Activated CD8-positive, alpha-beta T cell treated with anti-CD3 and anti-CD28 coated beads, Interleukin-2, amount 10 ng/mL, durations not matched to agents 7 days and 5 days (primary cell): ENCODE measurements at regions not wholly inside any gene's neighbourhood (a gene's known extent, or its start where the extent isn't known, plus 50 kb on each side); places are given as distances from the start of the nearest gene placed in this dataset.

ENCODE experiments used
- ATAC-seq: fragments of 150-1000 bp; cut with Tn5 transposase; one replicate; pipeline ENCODE4 v1.10.0; 2021; ENCODE audit warnings: moderate library complexity
- CTCF ChIA-PET: fragments of 350-600 bp; sonication (Branson Sonifier 250); formaldehyde crosslinking; loops from one replicate; lab custom pipeline; 2021; ENCODE audit warnings: antibody characterized with exemption; lab: Charles Lee
- POLR2A ChIA-PET: fragments of 350-600 bp; sonication (Branson Sonifier 250); formaldehyde crosslinking; loops from one replicate; lab custom pipeline; 2021; ENCODE audit warnings: antibody characterized with exemption; lab: Charles Lee
- DNase-seq: peaks from one replicate; pipeline ENCODE4 v3.0.0-alpha.2; 2020
- H3K27ac Mint-ChIP-seq: one replicate; pipeline ENCODE4 v1.8.0; 2021; ENCODE audit warnings: mild to moderate bottlenecking, mixed read lengths
- H3K27me3 Mint-ChIP-seq: one replicate; pipeline ENCODE4 v1.8.0; 2021; ENCODE audit warnings: low read depth, mixed read lengths
- H3K36me3 Mint-ChIP-seq: one replicate; pipeline ENCODE4 v1.8.0; 2021; ENCODE audit warnings: low read depth, mixed read lengths
- H3K4me1 Mint-ChIP-seq: one replicate; pipeline ENCODE4 v1.8.0; 2021; ENCODE audit warnings: low read depth, mixed read lengths
- H3K4me3 Mint-ChIP-seq: one replicate; pipeline ENCODE4 v1.8.0; 2021; ENCODE audit warnings: mild to moderate bottlenecking, mixed read lengths
- H3K9me3 Mint-ChIP-seq: one replicate; pipeline ENCODE4 v1.8.0; 2022; ENCODE audit warnings: mixed read lengths; ENCODE audit not compliant: insufficient read depth

DNA sequence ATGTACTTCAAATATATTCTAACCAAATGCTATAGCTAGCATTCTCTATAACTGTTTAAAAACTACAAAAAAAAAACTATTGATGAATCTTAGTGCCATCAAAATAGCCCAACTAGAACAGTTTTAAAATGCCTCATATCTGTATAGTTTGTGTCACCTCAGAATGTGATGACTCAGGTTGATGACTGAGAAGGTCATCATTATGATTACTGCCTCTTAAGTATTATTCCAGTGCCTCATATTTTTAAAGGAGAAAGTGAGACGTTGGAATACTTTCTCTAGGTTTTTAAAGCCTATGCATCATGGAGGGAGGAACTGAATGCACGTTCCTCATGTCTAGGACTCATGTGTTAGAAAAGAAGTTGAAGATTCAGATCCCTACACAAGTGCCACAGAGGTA, 88.2 kb downstream of the TMA16 start:
- H3K9me3 Mint-ChIP-seq, result no peaks in the 10 kb centered on the region
- CTCF ChIA-PET, result interaction anchor here (1.2 kb wide), 1 partner anchor 39 kb away, joined by 3 read pairs; no protein-coding TSS in a partner anchor

DNA sequence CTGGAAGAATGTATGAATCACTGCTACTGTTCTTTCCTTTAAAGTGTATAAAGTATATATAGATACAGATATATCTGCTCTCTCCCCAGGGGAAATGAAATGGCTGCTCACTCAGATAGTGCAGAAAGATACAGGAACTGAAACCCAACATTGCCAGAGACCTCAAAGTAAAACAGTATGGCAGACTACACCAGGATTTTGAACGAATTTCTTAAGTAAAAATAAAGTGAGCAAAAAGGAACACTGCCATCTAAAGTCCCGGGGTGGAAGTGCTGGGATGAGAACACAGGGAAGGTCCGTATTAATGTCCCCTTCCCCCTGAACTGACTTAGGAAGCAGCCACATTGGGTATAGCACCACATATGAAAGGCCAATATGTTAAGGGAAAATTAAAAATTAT, 93.4 kb downstream of the TMA16 start:
- Mint-ChIP-seq H3K4me3 (no peak overlapping the region), H3K27me3 (peaks cover 4% of the 10 kb centered on the region), H3K27ac (no peak overlapping the region), H3K36me3 (no peaks in the 10 kb centered on the region), H3K9me3 (no peaks in the 10 kb centered on the region), H3K4me1 (no peaks in the 10 kb centered on the region)
- POLR2A ChIA-PET, result no interaction called here
- ATAC-seq, result no peak
- DNase-seq, result no peak
- CTCF ChIA-PET, result interaction anchor here (1.7 to 2.1 kb wide), 2 partner anchors 32 to 38 kb away, joined by 5 to 8 read pairs; no protein-coding TSS in a partner anchor

More for the DNA sequence above, 88.2 kb downstream of the TMA16 start:
- POLR2A ChIA-PET, result no interaction called here
- no peaks in the 10 kb centered on the region for H3K36me3 Mint-ChIP-seq
- H3K4me1 Mint-ChIP-seq, result no peaks in the 10 kb centered on the region
- H3K27ac Mint-ChIP-seq, result no peak overlapping the region
- no peak overlapping the region for H3K4me3 Mint-ChIP-seq
- no peaks in the 10 kb centered on the region for H3K27me3 Mint-ChIP-seq
- ATAC-seq, result no peak
- no peak for DNase-seq

DNA sequence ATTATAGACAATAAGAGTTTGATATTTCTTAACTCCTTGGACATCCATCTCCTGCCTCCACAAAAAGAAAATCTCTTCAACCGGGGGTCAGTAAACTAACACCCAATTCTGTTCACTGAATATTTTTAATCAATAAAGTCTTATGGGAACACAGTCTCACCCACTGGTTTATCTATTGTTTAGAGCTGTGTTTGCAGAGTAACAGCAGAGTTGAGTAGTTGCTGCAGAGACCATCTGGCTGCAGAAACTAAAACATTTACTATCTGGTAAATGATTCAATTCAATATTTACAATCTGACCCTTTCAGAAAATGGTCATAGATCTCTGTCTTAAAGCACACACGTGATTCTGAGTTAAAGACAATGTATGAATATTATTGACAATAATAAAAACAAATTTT, 94.0 kb downstream of the TMA16 start:
- no peak for DNase-seq
- Mint-ChIP-seq H3K36me3 (no peaks in the 10 kb centered on the region), H3K27me3 (peaks cover 4% of the 10 kb centered on the region), H3K4me3 (no peak overlapping the region), H3K4me1 (no peaks in the 10 kb centered on the region), H3K27ac (no peak overlapping the region), H3K9me3 (no peaks in the 10 kb centered on the region)
- ChIA-PET CTCF (interaction anchor here (1.7 to 2.1 kb wide), 2 partner anchors 32 to 39 kb away, joined by 5 to 8 read pairs; no protein-coding TSS in a partner anchor), POLR2A (interaction anchor here (0.7 kb wide), 1 partner anchor 12 kb away, joined by 4 read pairs; no protein-coding TSS in a partner anchor)
- no peak for ATAC-seq

DNA sequence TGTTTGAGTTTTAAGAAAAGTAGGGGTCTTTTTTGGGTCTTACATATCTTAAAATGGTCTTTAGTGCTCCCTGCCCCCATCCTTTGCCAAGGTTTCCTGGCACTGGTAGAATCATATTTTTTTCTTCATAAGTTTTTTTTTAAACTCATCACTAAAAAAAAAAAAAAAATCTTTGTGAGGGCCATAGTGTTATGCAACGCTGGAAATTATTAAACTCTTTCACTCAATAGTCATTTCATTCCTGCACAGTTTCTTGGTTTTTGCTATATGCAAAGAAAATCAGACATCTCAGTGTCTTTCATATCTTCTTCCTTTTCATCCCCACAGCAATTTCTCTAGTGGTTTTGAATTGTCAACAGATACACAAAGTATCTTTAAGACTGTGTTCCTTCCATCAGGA, 95.6 kb downstream of the TMA16 start:
- ATAC-seq (no peak), DNase-seq (no peak)
- no peak overlapping the region for H3K27ac Mint-ChIP-seq
- H3K4me3 Mint-ChIP-seq, result no peak overlapping the region
- H3K9me3 Mint-ChIP-seq, result no peaks in the 10 kb centered on the region
- CTCF ChIA-PET, result no interaction called here
- H3K36me3 Mint-ChIP-seq, result no peaks in the 10 kb centered on the region
- POLR2A ChIA-PET, result no interaction called here
- peaks cover 4% of the 10 kb centered on the region for H3K27me3 Mint-ChIP-seq
- H3K4me1 Mint-ChIP-seq, result no peaks in the 10 kb centered on the region

DNA sequence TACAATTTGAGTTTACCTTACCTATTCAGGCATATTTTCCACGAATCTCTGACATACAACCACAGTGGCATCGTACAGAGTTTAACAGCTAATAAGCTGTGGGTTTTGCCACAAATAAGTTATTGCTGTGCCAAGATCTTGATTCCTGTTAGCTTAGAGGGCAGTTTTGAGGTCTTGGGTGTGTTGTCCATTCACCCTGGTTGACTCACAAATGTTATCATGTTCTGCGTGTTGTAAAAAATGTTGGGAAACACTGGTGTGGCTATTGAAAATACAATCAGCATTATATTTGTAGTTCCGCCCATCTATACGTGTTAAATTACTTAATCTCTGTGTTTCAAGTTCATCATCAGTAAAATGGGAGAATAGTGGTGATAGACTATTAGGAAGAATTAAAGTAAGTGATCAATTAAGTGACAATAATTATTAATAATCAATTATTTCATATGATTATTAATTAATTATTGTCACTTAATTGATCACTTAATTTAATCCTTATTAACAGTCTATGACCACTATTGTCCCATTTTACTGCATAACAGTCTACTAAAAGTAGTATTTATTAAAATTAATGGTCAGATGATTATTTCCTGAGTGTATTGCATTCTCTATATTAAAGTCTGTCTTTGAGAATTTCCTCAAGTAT, 96.3 kb downstream of the TMA16 start:
- POLR2A ChIA-PET, result no interaction called here
- ATAC-seq (no peak), DNase-seq (no peak)
- H3K4me3 Mint-ChIP-seq, result no peak overlapping the region
- H3K36me3 Mint-ChIP-seq, result no peaks in the 10 kb centered on the region
- H3K27ac Mint-ChIP-seq, result no peak overlapping the region
- peaks cover 4% of the 10 kb centered on the region for H3K27me3 Mint-ChIP-seq
- no peaks in the 10 kb centered on the region for H3K4me1 Mint-ChIP-seq
- CTCF ChIA-PET, result interaction anchor here (1.3 kb wide), 1 partner anchor 35 kb away, joined by 6 read pairs; no protein-coding TSS in a partner anchor
- H3K9me3 Mint-ChIP-seq, result no peaks in the 10 kb centered on the region

DNA sequence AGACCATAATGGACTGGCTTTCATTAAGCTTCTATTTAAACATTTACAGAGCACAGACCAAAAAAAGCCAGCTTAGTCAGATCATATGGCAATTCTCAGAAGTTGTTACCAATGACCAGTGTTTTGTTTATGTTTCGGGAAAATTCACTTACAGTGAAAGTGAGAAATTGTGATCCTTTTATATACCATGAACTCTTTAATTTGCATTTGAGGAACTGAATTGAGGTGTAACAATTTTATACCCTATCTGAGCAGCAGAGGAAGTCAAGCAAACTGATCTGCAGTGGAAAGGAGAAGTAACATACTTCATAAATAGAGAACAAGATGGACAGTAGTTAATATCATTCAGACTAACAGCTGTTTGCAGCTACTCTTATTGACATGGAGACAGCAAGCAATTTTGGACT, 97.1 kb downstream of the TMA16 start:
- Mint-ChIP-seq H3K36me3 (no peaks in the 10 kb centered on the region), H3K27ac (no peak overlapping the region), H3K9me3 (no peaks in the 10 kb centered on the region), H3K27me3 (peaks cover 4% of the 10 kb centered on the region), H3K4me1 (no peaks in the 10 kb centered on the region), H3K4me3 (no peak overlapping the region)
- ATAC-seq (no peak), DNase-seq (no peak)
- POLR2A ChIA-PET, result no interaction called here
- CTCF ChIA-PET, result interaction anchor here (1.3 kb wide), 1 partner anchor 36 kb away, joined by 6 read pairs; no protein-coding TSS in a partner anchor

DNA sequence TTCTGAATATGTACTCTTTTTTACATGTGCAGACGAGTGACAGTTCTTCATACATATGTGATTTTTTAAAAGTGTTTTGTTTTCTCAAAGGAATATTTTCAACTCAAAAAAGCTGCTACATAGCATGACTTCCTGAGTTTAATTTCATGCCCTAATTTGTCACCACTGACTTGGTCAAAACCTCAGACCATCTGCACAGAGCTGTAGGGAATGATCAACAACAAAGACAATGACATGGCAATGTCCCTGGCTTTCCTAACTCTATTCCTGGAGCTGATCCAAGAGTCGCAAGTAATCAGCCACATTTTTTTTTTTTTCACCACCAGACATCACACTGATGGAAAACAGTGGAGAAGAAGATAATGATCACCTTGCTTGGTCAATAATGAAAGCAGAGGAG, 97.7 kb downstream of the TMA16 start:
- H3K27ac Mint-ChIP-seq, result no peak overlapping the region
- peaks cover 4% of the 10 kb centered on the region for H3K27me3 Mint-ChIP-seq

DNA sequence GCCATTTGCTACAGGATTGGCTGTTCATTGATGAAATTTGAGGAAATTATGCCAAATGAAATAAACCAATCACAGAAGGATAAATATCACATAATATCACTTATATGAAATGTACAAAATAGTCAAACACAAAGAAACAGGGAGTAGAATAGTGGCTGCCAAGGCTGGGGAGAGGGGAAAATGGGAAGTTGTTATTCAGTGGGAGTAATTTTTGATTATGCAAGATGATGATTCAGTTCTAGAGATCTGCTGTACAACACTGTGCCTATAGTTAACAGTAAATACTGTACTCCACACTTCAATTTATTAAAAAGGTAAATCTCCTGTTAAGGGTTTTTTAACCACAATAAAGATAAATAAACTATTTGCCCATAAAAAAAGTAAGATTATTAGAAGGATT, 101.1 kb downstream of the TMA16 start:
- H3K4me1 Mint-ChIP-seq, result no peaks in the 10 kb centered on the region
- no peak overlapping the region for H3K4me3 Mint-ChIP-seq
- H3K27me3 Mint-ChIP-seq, result peaks cover 4% of the 10 kb centered on the region
- H3K27ac Mint-ChIP-seq, result no peak overlapping the region
- H3K9me3 Mint-ChIP-seq, result no peaks in the 10 kb centered on the region
- ATAC-seq, result no peak
- POLR2A ChIA-PET, result no interaction called here
- CTCF ChIA-PET, result no interaction called here
- H3K36me3 Mint-ChIP-seq, result no peaks in the 10 kb centered on the region
- no peak for DNase-seq

More for the DNA sequence above, 97.7 kb downstream of the TMA16 start:
- CTCF ChIA-PET, result interaction anchor here (1.3 kb wide), 1 partner anchor 37 kb away, joined by 6 read pairs; no protein-coding TSS in a partner anchor
- DNase-seq (no peak), ATAC-seq (no peak)
- Mint-ChIP-seq H3K4me1 (no peaks in the 10 kb centered on the region), H3K4me3 (no peak overlapping the region), H3K9me3 (no peaks in the 10 kb centered on the region), H3K36me3 (no peaks in the 10 kb centered on the region)
- POLR2A ChIA-PET, result interaction anchor here (0.6 kb wide), 1 partner anchor 31 kb away, joined by 3 read pairs; no protein-coding TSS in a partner anchor

DNA sequence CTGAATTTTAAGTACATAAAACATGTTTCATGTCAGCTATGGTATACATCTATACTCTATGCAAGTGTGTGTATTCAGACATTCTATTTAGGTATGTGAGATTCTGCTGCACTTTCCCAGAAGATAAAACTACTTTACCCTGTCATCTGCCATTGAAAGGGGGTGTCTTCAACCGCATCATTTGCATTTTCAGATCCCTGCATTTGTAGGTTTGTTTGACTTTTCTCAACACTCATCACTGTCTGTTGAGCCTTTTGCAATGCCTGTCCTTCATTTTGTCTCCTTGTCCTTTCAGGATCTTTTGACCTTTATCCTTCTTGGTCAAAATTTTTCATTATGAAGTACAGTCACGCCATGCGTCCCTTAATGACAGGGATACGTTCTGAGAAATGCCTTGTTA, 103.5 kb downstream of the TMA16 start:
- ChIA-PET CTCF (no interaction called here), POLR2A (no interaction called here)
- no peaks in the 10 kb centered on the region for H3K9me3 Mint-ChIP-seq
- no peak overlapping the region for H3K27ac Mint-ChIP-seq
- H3K36me3 Mint-ChIP-seq, result no peaks in the 10 kb centered on the region
- H3K4me3 Mint-ChIP-seq, result no peak overlapping the region
- DNase-seq, result no peak
- H3K4me1 Mint-ChIP-seq, result no peaks in the 10 kb centered on the region
- ATAC-seq, result no peak
- no peaks in the 10 kb centered on the region for H3K27me3 Mint-ChIP-seq

DNA sequence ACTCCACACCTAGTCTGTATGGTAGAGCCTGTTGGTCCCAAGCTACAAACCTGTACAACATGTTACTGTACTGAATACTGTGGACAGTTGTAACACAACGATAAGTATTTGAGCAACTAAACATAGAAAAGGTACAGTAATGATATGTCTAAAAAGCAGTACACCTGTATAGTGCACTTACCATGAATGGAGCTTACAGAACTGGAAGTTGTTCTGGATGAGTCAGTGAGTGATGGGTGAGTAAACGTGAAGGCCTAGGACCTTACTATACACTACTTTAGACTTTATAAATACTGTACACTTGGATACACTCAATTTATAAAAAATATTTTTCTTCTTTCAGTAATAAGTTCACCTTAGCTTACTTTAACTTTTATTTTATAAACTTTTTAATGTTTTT, 104.0 kb downstream of the TMA16 start:
- Mint-ChIP-seq H3K27ac (no peak overlapping the region), H3K9me3 (no peaks in the 10 kb centered on the region), H3K36me3 (no peaks in the 10 kb centered on the region), H3K4me3 (no peak overlapping the region), H3K4me1 (no peaks in the 10 kb centered on the region), H3K27me3 (no peaks in the 10 kb centered on the region)
- ChIA-PET POLR2A (no interaction called here), CTCF (no interaction called here)
- DNase-seq, result no peak
- ATAC-seq, result no peak

DNA sequence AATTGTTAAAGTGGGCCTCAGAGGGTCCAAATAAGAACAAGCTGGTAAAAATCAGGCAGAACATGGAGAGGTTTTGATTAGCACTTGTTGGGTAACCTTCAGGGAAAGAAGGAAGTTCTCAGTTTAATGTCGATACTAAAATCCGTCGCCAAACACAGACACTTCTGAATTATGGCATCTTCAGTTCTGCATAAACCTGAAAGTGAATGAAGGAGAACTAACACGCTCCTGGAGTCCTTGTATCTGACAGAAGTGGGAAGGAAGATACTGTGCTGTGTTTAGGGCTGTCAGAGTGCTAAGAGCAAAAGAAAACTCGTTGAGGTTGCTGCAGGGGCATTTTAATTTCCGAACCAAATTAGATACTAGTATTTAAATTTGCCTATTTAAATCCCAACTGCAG, 106.2 kb downstream of the TMA16 start:
- DNase-seq (no peak), ATAC-seq (no peak)
- Mint-ChIP-seq H3K27ac (no peak overlapping the region), H3K27me3 (no peaks in the 10 kb centered on the region), H3K36me3 (no peaks in the 10 kb centered on the region), H3K9me3 (no peaks in the 10 kb centered on the region), H3K4me1 (no peaks in the 10 kb centered on the region), H3K4me3 (no peak overlapping the region)
- CTCF ChIA-PET, result no interaction called here
- POLR2A ChIA-PET, result interaction anchor here (1.3 kb wide), 1 partner anchor 12 kb away, joined by 4 read pairs; no protein-coding TSS in a partner anchor

DNA sequence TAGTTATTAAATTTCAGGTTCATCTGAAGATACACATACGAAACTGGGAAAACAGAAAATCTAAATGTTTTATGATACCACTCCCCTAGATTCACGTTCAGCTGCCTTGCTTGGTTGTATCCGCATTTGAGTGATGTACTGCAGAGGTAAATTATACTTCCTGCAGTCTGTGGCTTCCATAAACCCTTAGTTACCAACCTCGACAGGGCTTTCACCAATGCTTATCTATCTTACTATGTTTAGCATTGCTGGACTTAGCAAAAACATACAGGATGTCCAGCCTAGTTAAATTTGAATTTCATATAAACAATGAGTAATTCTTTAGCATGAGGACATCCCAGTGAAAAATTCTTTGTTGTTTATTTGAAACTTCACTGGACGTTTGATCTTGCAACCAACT, 108.8 kb downstream of the TMA16 start:
- Mint-ChIP-seq H3K27ac (no peak overlapping the region), H3K4me1 (no peaks in the 10 kb centered on the region), H3K4me3 (no peak overlapping the region), H3K36me3 (no peaks in the 10 kb centered on the region), H3K27me3 (peaks cover 3% of the 10 kb centered on the region), H3K9me3 (no peaks in the 10 kb centered on the region)
- ATAC-seq (no peak), DNase-seq (no peak)
- POLR2A ChIA-PET, result no interaction called here
- CTCF ChIA-PET, result no interaction called here
